ENCODE measurements at regions not wholly inside any gene's neighbourhood (a gene's known extent, or its start where the extent isn't known, plus 50 kb on each side); places are given as distances from the start of the nearest gene placed in this dataset.

GRCh38 chr6:1482381-1483166 lies 93.2 kb downstream of the FOXF2 start:
- no peak for DNase-seq (ENCODE audit: low read depth)

GRCh38 chr6:1485678-1486077 lies 96.3 kb downstream of the FOXF2 start:
- no peak for DNase-seq (ENCODE audit: low read depth)

DNA sequence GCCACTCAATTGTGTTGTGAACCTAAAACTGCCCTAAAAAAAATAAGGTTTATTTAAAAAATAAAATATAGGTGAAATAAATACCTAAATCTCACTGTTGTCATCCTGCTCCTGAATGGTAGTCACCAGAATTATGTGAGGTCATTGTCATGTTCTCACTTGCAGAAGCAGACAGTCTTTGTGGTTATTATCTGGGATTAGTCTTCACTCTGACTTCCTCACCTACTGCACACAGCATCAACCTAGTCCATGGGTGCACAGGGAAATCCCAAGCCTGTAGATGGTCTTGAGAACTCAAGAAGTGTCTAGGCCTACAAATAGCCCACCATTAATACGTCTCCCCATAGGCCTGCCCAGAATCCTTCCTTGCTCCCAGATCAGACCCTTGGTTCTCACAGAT lies 97.0 kb downstream of the FOXF2 start:
- no peak for DNase-seq (ENCODE audit: low read depth)

DNA sequence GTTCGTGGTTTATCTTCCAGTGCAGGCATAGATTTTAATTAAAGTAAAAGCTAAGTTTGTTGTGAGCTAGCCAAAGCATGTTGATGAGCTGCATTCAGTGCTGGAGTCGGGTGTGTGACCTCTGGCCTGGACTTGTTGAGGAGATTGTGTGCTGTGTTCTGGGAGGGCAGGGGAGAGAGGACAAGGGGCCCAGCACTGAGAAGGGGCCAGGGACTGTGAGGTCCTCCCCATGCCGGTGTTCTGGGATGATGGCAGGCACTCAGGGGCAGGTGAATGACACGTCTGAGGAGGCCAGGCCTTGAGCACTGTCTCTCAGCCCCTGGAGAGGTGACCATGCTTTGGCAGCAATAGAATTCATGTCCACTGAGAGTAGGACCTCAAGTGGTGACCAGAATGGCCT lies 97.9 kb downstream of the FOXF2 start:
- DNase-seq (ENCODE audit: low read depth): no peak

DNA sequence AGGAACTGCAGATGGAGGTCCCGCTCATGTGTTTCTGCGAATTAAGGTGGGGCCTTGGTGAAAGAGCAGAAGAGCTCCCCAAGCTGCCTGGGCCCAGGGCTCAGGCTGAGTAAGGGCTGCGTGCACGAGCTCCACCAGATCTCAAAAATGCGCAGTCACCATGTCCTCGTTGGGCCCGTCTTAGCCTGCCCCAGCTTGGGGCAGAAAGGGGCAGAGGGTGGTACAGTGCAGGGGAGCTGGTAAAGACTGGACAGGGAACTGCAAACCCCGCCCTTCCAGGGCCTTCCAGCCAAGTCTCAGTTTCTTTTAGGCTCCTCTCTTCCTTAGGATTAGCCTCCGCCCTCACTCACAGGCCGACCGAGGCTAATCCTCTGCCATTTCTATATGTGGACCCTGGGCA lies 101.6 kb downstream of the FOXF2 start:
- no peak for DNase-seq (ENCODE audit: low read depth)

- DNase-seq (ENCODE audit: low read depth): no peak
Measured at GRCh38 chr6:1491591-1492319, 102.4 kb downstream of the FOXF2 start.

- DNase-seq (ENCODE audit: low read depth): no peak
Measured at GRCh38 chr6:1494671-1495070, 105.3 kb downstream of the FOXF2 start.

DNA sequence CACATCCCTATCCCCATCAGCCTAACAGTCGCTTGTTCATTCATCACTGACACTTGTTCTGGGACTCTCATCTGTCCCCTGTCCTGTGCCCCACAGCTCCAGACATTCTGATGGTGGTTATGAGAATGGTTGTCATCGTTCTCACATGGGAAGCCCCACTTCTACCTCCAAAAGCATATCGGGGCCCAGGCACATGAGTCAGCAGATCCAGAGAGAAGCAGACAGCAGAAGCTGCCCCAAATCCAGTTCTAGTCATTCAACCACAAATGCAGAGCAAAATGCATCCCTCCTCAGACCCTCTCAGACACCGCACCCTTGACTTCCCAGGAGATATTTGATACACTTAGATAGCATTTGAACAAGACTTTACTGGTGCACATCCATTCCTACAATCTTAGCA lies 106.0 kb downstream of the FOXF2 start:
- no peak for DNase-seq (ENCODE audit: low read depth)

- DNase-seq (ENCODE audit: low read depth): no peak
Measured at GRCh38 chr6:1496092-1496491, 106.7 kb downstream of the FOXF2 start.

- DNase-seq (ENCODE audit: low read depth): no peak
Measured at GRCh38 chr6:1496836-1497760, 107.7 kb downstream of the FOXF2 start.

- no peak for DNase-seq (ENCODE audit: low read depth)
Measured at GRCh38 chr6:1497761-1498105, 108.4 kb downstream of the FOXF2 start.

GRCh38 chr6:1498491-1499113 lies 109.2 kb downstream of the FOXF2 start:
- DNase-seq (ENCODE audit: low read depth): no peak

DNA sequence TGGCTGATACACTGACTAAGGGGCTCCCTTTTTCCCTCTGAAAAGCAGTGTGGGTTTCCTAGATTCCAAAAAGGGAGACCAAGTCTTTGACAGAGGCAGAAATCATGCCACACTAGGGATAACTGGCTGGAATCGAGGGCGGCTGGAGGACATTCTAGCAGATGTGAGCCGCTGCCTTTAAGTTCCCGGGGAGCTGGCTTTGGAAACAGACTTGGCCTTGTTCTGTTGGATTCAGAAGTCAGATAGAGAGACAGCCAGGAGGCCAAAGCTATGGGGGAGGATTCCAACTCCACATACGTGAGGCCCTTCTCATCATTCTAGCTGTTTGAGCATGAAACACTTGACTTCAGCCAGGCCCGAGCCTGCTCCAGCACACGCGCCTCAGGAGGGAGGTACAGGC lies 109.9 kb upstream of the FOXC1 start:
- no peak for DNase-seq (ENCODE audit: low read depth)

DNA sequence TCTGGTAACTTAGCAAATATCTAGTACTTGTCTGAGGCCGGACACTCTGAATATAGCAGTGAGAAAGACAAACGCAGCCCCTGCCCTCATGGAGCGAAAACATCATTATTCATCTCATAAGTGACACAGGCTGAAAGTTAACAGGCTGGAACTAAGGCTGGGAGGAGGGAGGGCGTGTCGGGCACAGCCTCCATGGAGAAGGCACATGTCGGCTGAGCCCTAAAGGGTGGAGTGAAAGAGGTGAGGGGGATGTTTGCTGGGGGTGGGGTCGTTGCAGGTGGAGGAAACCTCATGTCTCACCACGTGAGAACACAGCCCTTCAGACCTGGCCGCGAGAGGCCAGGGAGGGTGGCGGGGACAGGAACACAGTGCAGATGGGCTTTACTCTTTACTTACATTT lies 108.8 kb upstream of the FOXC1 start:
- DNase-seq (ENCODE audit: low read depth): no peak

DNA sequence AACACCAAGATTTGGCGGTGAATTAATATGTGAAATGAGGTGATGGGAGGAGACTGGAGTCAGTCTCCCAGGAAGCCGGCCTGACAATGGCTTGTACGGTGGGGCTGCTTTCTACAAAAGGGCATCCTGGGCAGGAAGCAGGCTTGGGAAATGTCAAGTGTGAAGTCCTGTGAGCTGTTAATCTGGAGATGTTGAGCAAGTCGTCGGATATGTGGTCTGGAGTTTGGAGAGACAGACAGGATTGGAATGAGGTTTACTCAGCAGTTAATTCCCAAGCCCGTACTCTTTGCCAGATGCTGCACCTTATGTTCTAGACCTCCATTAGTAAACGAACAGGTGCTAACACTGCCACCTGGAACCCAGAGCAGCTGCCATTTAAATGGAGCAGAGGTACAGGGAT lies 107.7 kb upstream of the FOXC1 start:
- DNase-seq (ENCODE audit: low read depth): no peak

DNA sequence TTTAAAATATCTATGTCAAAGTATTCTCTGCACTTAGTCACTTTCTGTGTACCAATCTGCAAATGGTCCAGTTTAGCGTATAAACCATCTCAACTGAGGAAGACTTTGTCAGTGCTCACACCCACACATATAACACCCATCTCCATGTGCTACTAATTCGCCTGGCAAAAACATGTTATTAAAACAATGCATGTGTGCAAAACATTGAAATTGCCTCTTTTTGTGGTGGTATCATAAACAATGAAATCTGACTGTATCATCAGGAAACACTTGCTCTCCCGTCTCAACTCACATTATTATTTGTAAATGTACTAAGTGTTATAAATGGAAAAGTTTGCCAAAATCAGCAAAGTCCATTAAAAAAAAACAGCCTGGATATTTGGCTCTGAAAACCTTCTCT lies 105.9 kb upstream of the FOXC1 start:
- no peak for DNase-seq (ENCODE audit: low read depth)

- DNase-seq (ENCODE audit: low read depth): no peak
Measured at GRCh38 chr6:1504465-1504864, 105.2 kb upstream of the FOXC1 start.

DNA sequence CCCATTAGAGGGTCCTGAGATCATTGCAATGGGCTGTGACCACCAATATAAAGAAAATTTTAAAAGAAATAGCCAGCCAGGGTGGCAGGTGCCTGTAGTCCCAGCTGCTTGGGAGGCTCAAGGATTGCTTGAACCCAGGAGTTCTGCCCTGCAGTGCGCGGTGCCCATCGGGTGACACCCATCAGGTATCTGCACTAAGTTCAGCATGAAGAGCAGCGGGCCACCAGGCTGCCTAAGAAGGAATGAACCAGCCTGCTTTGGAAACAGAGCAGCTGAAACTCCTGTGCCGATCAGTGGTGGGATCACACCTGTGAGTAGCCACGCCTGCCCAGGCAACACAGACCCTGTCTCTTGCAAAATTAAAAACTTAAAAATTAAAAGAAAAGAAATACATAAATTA lies 102.5 kb upstream of the FOXC1 start:
- no peak for DNase-seq (ENCODE audit: low read depth)

DNA sequence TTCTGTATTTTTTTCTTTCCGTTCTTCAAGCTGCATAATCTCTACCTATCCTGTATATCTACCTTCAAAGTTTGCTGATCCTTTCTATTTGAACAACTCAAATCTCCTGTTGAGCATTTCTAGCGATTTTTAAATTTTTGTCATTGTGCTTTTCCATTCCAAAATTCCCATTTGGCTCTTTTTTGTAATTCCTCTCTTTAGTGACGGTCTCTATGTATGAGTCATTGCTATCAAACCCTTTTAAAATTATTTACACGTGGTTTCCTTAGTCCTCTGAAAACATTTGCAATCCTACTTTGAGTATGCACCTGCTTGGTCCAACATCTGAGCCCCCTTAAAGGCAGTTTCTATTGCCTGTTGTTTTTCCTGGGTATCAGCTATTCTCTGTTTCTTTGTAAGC lies 100.5 kb upstream of the FOXC1 start:
- no peak for DNase-seq (ENCODE audit: low read depth)

- no peak for DNase-seq (ENCODE audit: low read depth)
Measured at GRCh38 chr6:1510239-1510638, 99.5 kb upstream of the FOXC1 start.

GRCh38 chr6:1513215-1513780 lies 96.4 kb upstream of the FOXC1 start:
- DNase-seq (ENCODE audit: low read depth): no peak

DNA sequence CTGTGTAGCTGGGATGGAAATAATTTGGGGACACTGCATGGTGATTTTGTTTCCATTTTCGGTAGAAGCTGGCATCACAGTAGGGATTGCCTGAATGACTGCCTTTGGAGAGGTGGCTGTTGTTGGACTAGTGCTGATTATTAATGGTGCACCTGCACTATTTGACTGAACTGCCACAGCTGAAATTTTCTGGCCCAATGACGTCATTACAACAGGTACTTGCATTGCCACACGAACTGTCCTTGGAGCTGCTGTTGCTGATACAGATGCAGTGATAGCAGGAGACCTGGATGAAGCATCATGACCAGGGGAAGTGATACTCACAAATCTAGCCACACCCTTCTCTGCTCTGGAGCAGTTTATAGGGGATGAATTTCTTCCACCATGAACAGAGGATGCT lies 95.6 kb upstream of the FOXC1 start:
- DNase-seq (ENCODE audit: low read depth): no peak
